ENCODE measurements at regions not wholly inside any gene's neighbourhood (a gene's known extent, or its start where the extent isn't known, plus 50 kb on each side); places are given as distances from the start of the nearest gene placed in this dataset.

DNA sequence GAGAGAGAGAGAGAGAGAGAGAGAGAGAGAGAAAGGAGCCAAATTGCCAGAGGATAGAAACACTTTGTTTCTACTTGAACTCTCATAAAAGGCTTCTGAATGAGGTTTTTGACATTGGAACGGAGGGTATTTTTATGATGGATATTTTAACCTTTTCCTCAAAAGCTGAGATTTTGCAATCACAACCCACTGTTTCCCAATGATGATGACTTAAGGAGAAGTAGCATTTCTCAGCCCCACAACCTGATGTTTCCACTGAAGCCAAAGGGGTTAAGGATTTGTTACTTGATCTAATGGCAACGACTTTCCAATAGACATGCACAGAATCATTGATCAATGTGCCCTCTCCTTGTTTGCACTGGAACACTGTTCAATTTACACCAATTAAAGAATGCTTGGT is 67.1 kb upstream of the POU3F3 start:
- Histone ChIP-seq H3K27ac (ENCODE audit: low read depth, low read length, severe bottlenecking) (no peak overlapping the region), H3K4me1 (ENCODE audit: control insufficient read depth, insufficient read depth, low read length, poor library complexity, severe bottlenecking) (no peaks in the 10 kb centered on the region), H3K4me3 (ENCODE audit: extremely low read depth, insufficient read depth, low read length, poor library complexity, severe bottlenecking) (no peak overlapping the region), H3K9me3 (ENCODE audit: control insufficient read depth, low read length) (no peaks in the 10 kb centered on the region), H3K36me3 (ENCODE audit: control insufficient read depth, insufficient read depth, low read length) (no peaks in the 10 kb centered on the region)
- WGBS, 2 experiments (ENCODE audit: insufficient coverage in 2 of 2) = no CpG with 5 or more reads among the region's 2 CpGs

DNA sequence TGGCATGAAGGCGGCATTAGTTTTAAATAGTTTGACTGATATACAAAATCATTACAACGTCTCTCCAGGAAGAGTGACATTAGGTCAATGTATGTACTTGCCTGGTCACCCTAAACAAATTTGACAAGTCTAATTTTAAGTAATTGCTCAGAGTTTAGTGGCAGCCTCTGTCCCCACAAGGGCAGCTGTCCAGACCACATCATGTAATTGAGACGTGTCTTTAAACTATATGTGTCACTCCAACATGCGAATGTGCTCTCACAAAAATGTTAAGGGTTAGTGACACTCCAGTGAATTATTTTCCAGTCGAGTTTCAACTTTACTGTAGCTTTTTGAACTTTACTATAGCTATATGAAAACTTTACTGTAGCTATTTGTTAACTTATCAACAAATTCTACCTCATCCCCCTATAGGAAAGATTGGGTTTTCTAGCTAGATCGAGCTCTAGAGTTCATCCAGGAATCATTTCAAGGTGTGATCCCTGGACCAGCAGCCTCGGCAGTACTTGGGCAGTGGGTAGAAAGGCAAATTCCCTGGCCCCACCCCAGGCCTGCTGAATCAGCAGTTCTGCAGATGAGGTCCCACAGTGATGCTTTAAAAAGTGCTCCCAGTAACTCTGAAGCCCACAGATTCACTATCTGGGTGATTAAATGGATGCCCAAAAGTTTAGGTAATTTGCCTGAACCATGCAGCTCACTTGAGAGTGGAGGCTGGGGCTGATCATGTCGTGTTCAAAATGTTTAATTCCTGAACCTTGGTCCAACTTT is 66.4 kb upstream of the POU3F3 start:
- H3K9me3 ChIP-seq (ENCODE audit: control insufficient read depth, low read length) = no peaks in the 10 kb centered on the region
- no peaks in the 10 kb centered on the region for H3K36me3 ChIP-seq (ENCODE audit: control insufficient read depth, insufficient read depth, low read length)
- no peak overlapping the region for H3K4me3 ChIP-seq (ENCODE audit: extremely low read depth, insufficient read depth, low read length, poor library complexity, severe bottlenecking)
- 80 to 93% methylated on average over 1 to 6 of the region's 8 CpGs for WGBS, 2 experiments (ENCODE audit: insufficient coverage in 2 of 2)
- no peak overlapping the region for H3K27ac ChIP-seq (ENCODE audit: low read depth, low read length, severe bottlenecking)
- no peaks in the 10 kb centered on the region for H3K4me1 ChIP-seq (ENCODE audit: control insufficient read depth, insufficient read depth, low read length, poor library complexity, severe bottlenecking)

- WGBS, 2 experiments (ENCODE audit: insufficient coverage in 2 of 2) = 77 to 95% methylated on average over 11 to 12 of the region's 16 CpGs
- Histone ChIP-seq H3K9me3 (ENCODE audit: control insufficient read depth, low read length) (no peaks in the 10 kb centered on the region), H3K36me3 (ENCODE audit: control insufficient read depth, insufficient read depth, low read length) (no peaks in the 10 kb centered on the region), H3K27ac (ENCODE audit: low read depth, low read length, severe bottlenecking) (no peak overlapping the region), H3K4me3 (ENCODE audit: extremely low read depth, insufficient read depth, low read length, poor library complexity, severe bottlenecking) (no peak overlapping the region), H3K4me1 (ENCODE audit: control insufficient read depth, insufficient read depth, low read length, poor library complexity, severe bottlenecking) (no peaks in the 10 kb centered on the region)
These were observed 65.0 kb upstream of the POU3F3 start for GRCh38 chr2:104788742-104789455.

DNA sequence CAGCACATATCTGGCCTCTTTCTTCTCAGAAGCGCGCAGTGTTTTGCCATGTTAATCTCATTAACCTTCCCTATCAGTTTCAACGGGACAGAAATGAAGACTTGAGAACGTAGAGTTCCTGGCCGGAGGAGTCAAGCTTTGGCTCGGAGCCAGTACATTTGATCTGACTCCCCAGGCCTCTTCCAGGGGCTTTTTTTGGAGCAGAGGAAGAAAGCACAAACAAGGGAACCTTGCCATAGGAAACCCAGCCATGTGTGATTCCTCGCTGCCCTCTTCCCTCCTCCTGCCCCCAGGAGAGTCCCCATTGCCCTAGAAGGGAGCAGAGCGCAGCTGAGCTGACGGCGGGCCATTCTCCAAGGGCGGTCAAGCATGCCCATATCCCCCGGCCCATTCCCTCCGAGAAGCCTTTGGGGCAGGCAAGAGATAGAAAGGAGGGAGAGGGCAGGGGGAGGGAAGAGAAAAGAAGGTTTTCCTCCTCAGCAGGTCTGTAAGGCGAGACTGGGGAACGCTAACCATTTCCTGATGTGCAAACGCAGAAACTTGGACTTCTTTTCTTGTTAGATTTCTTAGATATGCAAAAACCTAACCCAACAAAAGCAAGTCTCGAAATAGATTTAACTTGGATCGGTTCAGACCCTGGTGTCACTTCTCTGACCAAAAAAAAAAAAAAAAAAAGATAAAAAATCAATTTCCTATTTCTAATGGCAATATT is 63.7 kb upstream of the POU3F3 start:
- H3K4me3 ChIP-seq (ENCODE audit: extremely low read depth, insufficient read depth, low read length, poor library complexity, severe bottlenecking) = no peak overlapping the region
- H3K9me3 ChIP-seq (ENCODE audit: control insufficient read depth, low read length) = no peaks in the 10 kb centered on the region
- no peaks in the 10 kb centered on the region for H3K36me3 ChIP-seq (ENCODE audit: control insufficient read depth, insufficient read depth, low read length)
- no peak overlapping the region for H3K27ac ChIP-seq (ENCODE audit: low read depth, low read length, severe bottlenecking)
- no peaks in the 10 kb centered on the region for H3K4me1 ChIP-seq (ENCODE audit: control insufficient read depth, insufficient read depth, low read length, poor library complexity, severe bottlenecking)
- 82 to 100% methylated on average over 4 to 10 of the region's 18 CpGs for WGBS, 2 experiments (ENCODE audit: insufficient coverage in 2 of 2)

DNA sequence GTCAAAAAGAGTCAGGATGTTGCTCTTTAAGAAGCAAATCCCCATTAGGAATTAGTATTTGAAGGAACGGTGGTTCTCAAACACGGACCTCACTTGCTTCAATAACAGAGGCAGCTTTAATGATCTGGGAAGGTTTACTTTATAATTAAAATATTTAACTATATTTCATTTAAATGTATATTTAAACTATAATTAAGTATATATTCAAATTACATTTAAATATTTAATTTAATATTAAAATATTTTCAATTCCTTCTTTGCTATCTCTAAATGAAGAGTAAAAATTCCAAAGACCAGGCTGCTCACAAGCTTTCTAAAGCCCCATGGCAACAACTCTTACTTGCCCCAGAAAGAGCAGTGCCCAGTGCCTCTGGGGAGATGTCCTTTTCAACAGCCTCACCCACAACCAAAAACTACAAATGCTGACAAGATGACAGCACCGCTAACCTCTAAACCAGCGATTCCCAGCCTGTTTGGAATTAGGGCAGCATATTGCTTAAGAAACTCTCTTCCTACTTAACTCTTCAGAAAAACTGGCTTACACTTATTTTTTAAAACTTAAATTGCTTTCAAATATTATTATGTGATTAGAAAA is 62.9 kb upstream of the POU3F3 start:
- H3K9me3 ChIP-seq (ENCODE audit: control insufficient read depth, low read length) = no peaks in the 10 kb centered on the region
- 50% methylated on average over 1 of the region's 4 CpGs; no CpG with 5 or more reads in 1 of the 2 experiments for WGBS, 2 experiments (ENCODE audit: insufficient coverage in 2 of 2)
- no peaks in the 10 kb centered on the region for H3K36me3 ChIP-seq (ENCODE audit: control insufficient read depth, insufficient read depth, low read length)
- no peaks in the 10 kb centered on the region for H3K4me1 ChIP-seq (ENCODE audit: control insufficient read depth, insufficient read depth, low read length, poor library complexity, severe bottlenecking)
- no peak overlapping the region for H3K27ac ChIP-seq (ENCODE audit: low read depth, low read length, severe bottlenecking)
- H3K4me3 ChIP-seq (ENCODE audit: extremely low read depth, insufficient read depth, low read length, poor library complexity, severe bottlenecking) = no peak overlapping the region

GRCh38 chr2:104793966-104794365 is 59.9 kb upstream of the POU3F3 start:
- Histone ChIP-seq H3K36me3 (ENCODE audit: control insufficient read depth, insufficient read depth, low read length) (no peaks in the 10 kb centered on the region), H3K9me3 (ENCODE audit: control insufficient read depth, low read length) (no peaks in the 10 kb centered on the region), H3K27ac (ENCODE audit: low read depth, low read length, severe bottlenecking) (no peak overlapping the region), H3K4me1 (ENCODE audit: control insufficient read depth, insufficient read depth, low read length, poor library complexity, severe bottlenecking) (no peaks in the 10 kb centered on the region), H3K4me3 (ENCODE audit: extremely low read depth, insufficient read depth, low read length, poor library complexity, severe bottlenecking) (no peak overlapping the region)
- 100% methylated on average over 1 to 2 of the region's 4 CpGs for WGBS, 2 experiments (ENCODE audit: insufficient coverage in 2 of 2)

- 86 to 91% methylated on average over 1 to 2 of the region's 2 CpGs for WGBS, 2 experiments (ENCODE audit: insufficient coverage in 2 of 2)
- Histone ChIP-seq H3K36me3 (ENCODE audit: control insufficient read depth, insufficient read depth, low read length) (no peaks in the 10 kb centered on the region), H3K4me1 (ENCODE audit: control insufficient read depth, insufficient read depth, low read length, poor library complexity, severe bottlenecking) (no peaks in the 10 kb centered on the region), H3K27ac (ENCODE audit: low read depth, low read length, severe bottlenecking) (no peak overlapping the region), H3K4me3 (ENCODE audit: extremely low read depth, insufficient read depth, low read length, poor library complexity, severe bottlenecking) (no peak overlapping the region), H3K9me3 (ENCODE audit: control insufficient read depth, low read length) (no peaks in the 10 kb centered on the region)
These were observed 59.5 kb upstream of the POU3F3 start for GRCh38 chr2:104794441-104794840.
